GM10248 (cell line): ENCODE measurements at regions not wholly inside any gene's neighbourhood (a gene's known extent, or its start where the extent isn't known, plus 50 kb on each side); places are given as distances from the start of the nearest gene placed in this dataset.

Source experiments
- CTCF ChIA-PET: fragments of 300-600 bp; sonication (Branson Sonifier 250); formaldehyde crosslinking; extraction: SDS; loops from one replicate; lab custom pipeline; 2021; ENCODE audit warnings: antibody characterized with exemption; lab: Yijun Ruan, JAX
- POLR2A ChIA-PET: fragments of 350-650 bp; sonication (Branson Sonifier 250); formaldehyde crosslinking; extraction: SDS; loops from one replicate; lab custom pipeline; 2020; ENCODE audit warnings: antibody characterized with exemption; lab: Yijun Ruan, JAX
- DNase-seq: peaks from one replicate; pipeline ENCODE4 v3.0.0; 2012; ENCODE audit errors: extremely low spot score
- TF ChIP-seq, protein P1 (sequence below): IDR thresholded peaks from 2 replicates; pipeline ENCODE4 v1.5.1; 2012; ENCODE audit warnings: mild to moderate bottlenecking, low read depth; ENCODE audit errors: extremely low read depth, missing control alignments, control extremely low read depth

DNA sequence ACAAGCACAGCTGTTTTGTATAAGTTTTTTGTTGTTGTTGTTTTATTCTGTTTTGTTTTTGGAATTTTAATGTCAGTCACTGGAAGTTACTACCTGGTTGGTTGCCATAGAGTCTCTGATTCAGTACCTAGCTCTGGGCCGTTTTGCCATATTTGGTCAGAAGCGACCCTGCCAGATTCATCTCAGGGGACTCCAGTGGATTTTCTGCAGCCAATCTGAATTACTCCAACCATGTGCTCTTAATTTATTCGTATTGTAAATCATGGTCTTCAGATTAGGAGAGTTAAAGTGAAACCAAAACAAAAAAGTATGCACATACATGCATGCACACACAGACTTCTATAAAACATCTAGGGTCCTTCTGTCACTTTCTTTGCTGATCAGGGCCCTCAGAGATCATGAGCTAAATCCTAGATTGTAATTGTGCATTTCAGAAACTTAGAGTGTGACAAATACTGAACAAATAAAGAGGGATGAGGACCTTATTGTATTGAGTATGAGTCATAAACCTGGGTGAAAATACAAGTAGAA lies 317.4 kb upstream of the UBE2E3 start:
- CTCF ChIA-PET = interaction anchor here (0.9 to 1.7 kb wide), 3 partner anchors 15 to 56 kb away, joined by 3 to 4 read pairs (median 3); no protein-coding TSS in a partner anchor
- TF ChIP-seq, protein P1, sequence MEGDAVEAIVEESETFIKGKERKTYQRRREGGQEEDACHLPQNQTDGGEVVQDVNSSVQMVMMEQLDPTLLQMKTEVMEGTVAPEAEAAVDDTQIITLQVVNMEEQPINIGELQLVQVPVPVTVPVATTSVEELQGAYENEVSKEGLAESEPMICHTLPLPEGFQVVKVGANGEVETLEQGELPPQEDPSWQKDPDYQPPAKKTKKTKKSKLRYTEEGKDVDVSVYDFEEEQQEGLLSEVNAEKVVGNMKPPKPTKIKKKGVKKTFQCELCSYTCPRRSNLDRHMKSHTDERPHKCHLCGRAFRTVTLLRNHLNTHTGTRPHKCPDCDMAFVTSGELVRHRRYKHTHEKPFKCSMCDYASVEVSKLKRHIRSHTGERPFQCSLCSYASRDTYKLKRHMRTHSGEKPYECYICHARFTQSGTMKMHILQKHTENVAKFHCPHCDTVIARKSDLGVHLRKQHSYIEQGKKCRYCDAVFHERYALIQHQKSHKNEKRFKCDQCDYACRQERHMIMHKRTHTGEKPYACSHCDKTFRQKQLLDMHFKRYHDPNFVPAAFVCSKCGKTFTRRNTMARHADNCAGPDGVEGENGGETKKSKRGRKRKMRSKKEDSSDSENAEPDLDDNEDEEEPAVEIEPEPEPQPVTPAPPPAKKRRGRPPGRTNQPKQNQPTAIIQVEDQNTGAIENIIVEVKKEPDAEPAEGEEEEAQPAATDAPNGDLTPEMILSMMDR = no peak
- no peak for DNase-seq
- POLR2A ChIA-PET = no interaction called here

DNA sequence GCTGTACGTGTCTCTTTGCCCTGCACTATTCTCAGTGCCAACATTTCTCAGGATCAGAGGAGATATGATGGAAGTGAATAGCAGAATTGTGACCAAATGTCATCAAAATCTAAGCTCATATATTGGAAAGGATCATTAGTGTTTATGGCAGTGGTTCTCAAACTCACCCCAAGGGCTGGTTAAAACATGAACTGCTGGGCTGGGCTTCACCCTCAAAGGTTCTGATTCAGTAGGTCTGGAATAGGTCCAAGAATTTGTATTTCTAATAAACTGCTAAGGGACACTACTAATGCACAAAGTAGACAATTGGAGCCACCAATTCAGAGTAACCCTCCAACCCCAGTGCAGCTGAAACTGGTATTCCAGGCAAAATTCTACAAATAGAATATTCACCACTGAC lies 317.9 kb upstream of the UBE2E3 start:
- TF ChIP-seq, protein P1 = no peak
- ChIA-PET CTCF (interaction anchor here (0.9 to 1.7 kb wide), 5 partner anchors 13 to 55 kb away, joined by 3 to 4 read pairs (median 3); no protein-coding TSS in a partner anchor), POLR2A (no interaction called here)
- no peak for DNase-seq

DNA sequence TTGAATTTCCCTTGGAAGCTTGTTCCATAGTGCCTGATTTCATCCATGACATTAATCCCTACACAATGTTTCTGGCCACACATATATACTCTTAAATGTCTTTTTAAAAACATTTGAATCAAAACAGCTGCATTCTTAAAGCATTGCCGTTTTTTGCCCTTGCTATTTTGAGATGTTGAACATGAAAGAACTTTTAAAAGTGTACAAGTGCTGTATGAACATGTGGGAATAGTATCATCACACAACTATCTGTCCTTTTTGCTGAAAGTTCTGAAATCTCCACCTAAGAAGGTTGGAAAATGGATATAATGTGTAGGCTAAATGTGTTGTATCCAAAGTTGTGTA lies 318.7 kb upstream of the UBE2E3 start:
- TF ChIP-seq, protein P1 = no peak
- POLR2A ChIA-PET = no interaction called here

DNA sequence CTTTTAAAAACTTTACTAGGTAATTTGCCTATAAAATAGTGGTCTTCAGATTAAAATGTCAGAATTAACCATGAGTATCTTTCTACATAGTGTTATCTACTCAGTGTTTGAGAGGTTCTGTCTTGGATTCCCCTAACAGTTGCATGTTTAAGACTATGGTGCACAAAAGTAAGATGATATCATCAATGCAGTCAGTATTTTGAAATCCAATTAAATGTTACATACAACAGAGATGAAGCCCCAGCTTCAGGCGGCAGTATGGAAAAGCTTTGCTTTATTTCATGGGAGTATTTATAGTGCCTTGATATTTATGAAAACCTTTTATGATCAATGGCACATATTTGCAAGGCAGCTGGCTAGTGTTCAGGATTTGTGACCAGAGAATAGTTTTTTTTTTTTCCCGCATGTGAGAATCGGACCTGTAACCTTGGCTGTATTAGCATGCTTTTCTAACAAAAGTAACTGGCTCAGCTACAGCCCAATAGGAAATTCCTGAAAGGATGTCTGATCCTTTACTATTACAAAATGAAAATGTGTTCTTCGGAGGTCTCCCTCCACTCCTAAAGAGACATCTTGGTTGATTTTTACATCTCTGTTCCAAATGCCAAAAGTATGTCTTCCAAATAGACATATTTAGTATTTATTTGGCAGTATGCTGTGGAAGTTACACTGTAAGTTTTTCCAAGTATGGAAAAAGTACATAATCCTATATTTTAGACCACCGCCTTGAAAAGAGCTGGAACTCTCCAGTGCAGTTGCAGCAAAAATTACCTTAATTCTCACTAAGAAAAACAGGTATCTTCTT lies 319.3 kb upstream of the UBE2E3 start:
- CTCF ChIA-PET = no interaction called here
- POLR2A ChIA-PET = no interaction called here
- no peak for DNase-seq
- TF ChIP-seq, protein P1 = no peak

More for the DNA sequence above, 318.7 kb upstream of the UBE2E3 start:
- CTCF ChIA-PET = interaction anchor here (1.0 to 1.2 kb wide), 2 partner anchors 12 to 32 kb away, joined by 3 read pairs; no protein-coding TSS in a partner anchor
- DNase-seq = no peak

DNA sequence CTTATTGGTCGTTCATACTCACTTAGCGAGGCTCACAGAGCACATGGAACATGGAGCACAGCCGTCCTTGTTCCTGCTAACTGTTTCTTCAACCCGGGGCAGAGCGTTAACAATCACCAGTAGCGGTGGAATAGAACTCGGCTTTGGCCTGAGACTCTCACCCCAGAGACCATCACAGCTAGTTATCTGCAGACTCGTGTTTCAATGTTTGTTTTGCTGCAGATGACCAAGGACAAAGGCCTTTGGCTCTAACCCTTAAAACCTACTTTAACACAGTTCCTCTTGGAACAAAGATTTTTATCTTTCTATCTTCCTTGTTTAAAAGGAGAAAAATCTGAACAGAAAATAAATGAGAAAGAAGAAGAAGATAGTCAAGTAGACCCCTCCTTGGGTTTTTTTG lies 320.2 kb upstream of the UBE2E3 start:
- TF ChIP-seq, protein P1 = no peak
- POLR2A ChIA-PET = no interaction called here
- CTCF ChIA-PET = no interaction called here

DNA sequence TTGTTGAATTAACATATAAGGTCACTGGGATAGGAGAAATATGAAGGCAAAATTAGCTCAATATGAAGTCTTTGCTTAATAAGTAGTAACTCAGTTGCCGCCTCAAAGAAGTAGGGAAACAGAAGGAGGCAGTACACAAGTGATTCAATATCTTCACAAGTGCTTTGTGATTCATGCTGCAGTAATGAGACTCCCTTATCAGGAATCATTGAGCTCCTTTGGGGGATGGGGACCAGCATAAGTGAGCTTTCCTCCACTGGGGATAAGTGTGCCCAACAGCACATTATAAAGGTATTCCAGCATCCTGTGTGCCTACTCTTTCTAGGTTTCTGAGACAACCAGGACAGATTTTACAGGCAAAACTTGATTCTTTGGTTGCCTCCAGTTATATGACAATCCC lies 323.4 kb upstream of the UBE2E3 start:
- TF ChIP-seq, protein P1 = no peak
- POLR2A ChIA-PET = no interaction called here
- CTCF ChIA-PET = interaction anchor here (1.0 to 1.2 kb wide), 2 partner anchors 10 to 12 kb away, joined by 3 to 5 read pairs; no protein-coding TSS in a partner anchor
- no peak for DNase-seq

More for the DNA sequence above, 320.2 kb upstream of the UBE2E3 start:
- no peak for DNase-seq
